H9 (cell line): ENCODE measurements at regions not wholly inside any gene's neighbourhood (a gene's known extent, or its start where the extent isn't known, plus 50 kb on each side); places are given as distances from the start of the nearest gene placed in this dataset.

Source experiments
- DNase-seq: peaks from one replicate; pipeline ENCODE4 v3.0.0-alpha.2; 2017
- H2AFZ ChIP-seq: one replicate; pipeline ENCODE4 v1.6.1; 2013; ENCODE audit warnings: mild to moderate bottlenecking, low read length, control low read depth, moderate library complexity
- H2AK5ac ChIP-seq: 2 replicates; pipeline ENCODE4 v1.6.1; 2013; ENCODE audit warnings: low read length, control low read depth, mixed read lengths; ENCODE audit not compliant: insufficient read length
- H2BK120ac ChIP-seq: one replicate; pipeline ENCODE4 v1.6.1; 2013; ENCODE audit warnings: low read depth, mild to moderate bottlenecking, low read length, control low read depth, inconsistent platforms; ENCODE audit not compliant: poor library complexity, severe bottlenecking
- H2BK12ac ChIP-seq: 2 replicates; pipeline ENCODE4 v1.6.1; 2013; ENCODE audit warnings: low read length, control low read depth, mixed read lengths, low read depth; ENCODE audit not compliant: insufficient read length
- H2BK15ac ChIP-seq: 2 replicates; pipeline ENCODE4 v1.6.1; 2013; ENCODE audit warnings: low read depth, low read length, control low read depth
- H2BK20ac ChIP-seq: one replicate; pipeline ENCODE4 v1.6.1; 2013; ENCODE audit warnings: low read depth, mild to moderate bottlenecking, low read length, control low read depth, inconsistent platforms; ENCODE audit not compliant: poor library complexity, severe bottlenecking
- H2BK5ac ChIP-seq: 2 replicates; pipeline ENCODE4 v1.6.1; 2013; ENCODE audit warnings: low read length, control low read depth, mixed read lengths; ENCODE audit not compliant: insufficient read length
- H3K14ac ChIP-seq: 2 replicates; pipeline ENCODE4 v1.6.1; 2013; ENCODE audit warnings: low read length, control low read depth; ENCODE audit not compliant: insufficient read depth
- H3K18ac ChIP-seq: 2 replicates; pipeline ENCODE4 v1.6.1; 2013; ENCODE audit warnings: low read depth, mild to moderate bottlenecking, mixed read lengths, low read length, control low read depth; ENCODE audit not compliant: insufficient read length
- H3K23ac ChIP-seq: 2 replicates; pipeline ENCODE4 v1.6.1; 2013; ENCODE audit warnings: low read length, control low read depth, mixed read lengths, low read depth; ENCODE audit not compliant: insufficient read length
- H3K23me2 ChIP-seq: 2 replicates; pipeline ENCODE4 v1.6.1; 2013; ENCODE audit warnings: low read depth, mild to moderate bottlenecking, mixed read lengths, low read length, control low read depth; ENCODE audit not compliant: insufficient read length, poor library complexity, severe bottlenecking
- H3K27ac ChIP-seq: 2 replicates; pipeline ENCODE4 v1.5.1; 2013; ENCODE audit warnings: low read length, control low read depth, mixed read lengths, low read depth; ENCODE audit not compliant: insufficient read length
- H3K27me3 ChIP-seq: 2 replicates; pipeline ENCODE4 v1.6.1; 2013; ENCODE audit warnings: low read length, control low read depth, inconsistent platforms; ENCODE audit not compliant: insufficient read depth
- H3K4ac ChIP-seq: 2 replicates; pipeline ENCODE4 v1.6.1; 2013; ENCODE audit warnings: low read depth, mild to moderate bottlenecking, control low read depth, inconsistent platforms, low read length, moderate library complexity
- H3K4me1 ChIP-seq: 2 replicates; pipeline ENCODE4 v1.6.1; 2013; ENCODE audit warnings: low read length, control low read depth, inconsistent platforms; ENCODE audit not compliant: insufficient read depth
- H3K4me2 ChIP-seq: 2 replicates; pipeline ENCODE4 v1.6.1; 2013; ENCODE audit warnings: low read length, control low read depth, mixed read lengths; ENCODE audit not compliant: insufficient read length, insufficient read depth
- H3K56ac ChIP-seq: 2 replicates; pipeline ENCODE4 v1.6.1; 2013; ENCODE audit warnings: low read depth, mild to moderate bottlenecking, mixed read lengths, low read length, control low read depth; ENCODE audit not compliant: insufficient read length
- H3K79me1 ChIP-seq: 2 replicates; pipeline ENCODE4 v1.6.1; 2013; ENCODE audit warnings: low read depth, mild to moderate bottlenecking, moderate library complexity, low read length, control low read depth, inconsistent platforms; ENCODE audit not compliant: insufficient read depth, poor library complexity, severe bottlenecking
- H3K79me2 ChIP-seq: 2 replicates; pipeline ENCODE4 v1.6.1; 2013; ENCODE audit warnings: low read length, control low read depth, inconsistent platforms; ENCODE audit not compliant: insufficient read depth
- H3K9ac ChIP-seq: 2 replicates; pipeline ENCODE4 v1.6.1; 2013; ENCODE audit warnings: low read length, control low read depth, mixed read lengths; ENCODE audit not compliant: insufficient read length; ENCODE audit errors: extremely low read depth
- H3K9me3 ChIP-seq: one replicate; pipeline ENCODE4 v1.6.1; 2013; ENCODE audit warnings: low read depth, low read length, inconsistent platforms; ENCODE audit not compliant: control insufficient read depth
- H3T11ph ChIP-seq: one replicate; pipeline ENCODE4 v1.6.1; 2013; ENCODE audit warnings: mild to moderate bottlenecking, low read length, control low read depth, inconsistent platforms
- H4K20me1 ChIP-seq: one replicate; pipeline ENCODE4 v1.6.1; 2013; ENCODE audit not compliant: control insufficient read depth, insufficient read length, insufficient read depth
- H4K5ac ChIP-seq: 2 replicates; pipeline ENCODE4 v1.6.1; 2013; ENCODE audit warnings: low read depth, mild to moderate bottlenecking, mixed read lengths, low read length, control low read depth; ENCODE audit not compliant: insufficient read length
- H4K8ac ChIP-seq: replicated peaks from 2 replicates; pipeline ENCODE4 v1.6.1; 2013; ENCODE audit warnings: low read length, control low read depth, mixed read lengths, low read depth; ENCODE audit not compliant: insufficient read length
- H4K91ac ChIP-seq: 2 replicates; pipeline ENCODE4 v1.6.1; 2013; ENCODE audit warnings: low read depth, mild to moderate bottlenecking, moderate library complexity, mixed read lengths, low read length, control low read depth; ENCODE audit not compliant: insufficient read length
- H3K27ac Mint-ChIP-seq, 3 experiments: 2 replicates in 2 of 3; 3 replicates in 1 of 3; pipeline ENCODE4 v1.8.0; 2020 to 2021; ENCODE audit warnings: mixed read lengths in 3 of 3, mild to moderate bottlenecking in 1 of 3, moderate library complexity in 1 of 3
- H3K27me3 Mint-ChIP-seq: 2 replicates; pipeline ENCODE4 v1.8.0; 2021; ENCODE audit warnings: low read depth, mild to moderate bottlenecking, moderate library complexity, mixed read lengths
- H3K36me3 Mint-ChIP-seq, 3 experiments: 2 replicates in 2 of 3; 3 replicates in 1 of 3; pipeline ENCODE4 v1.8.0; 2020 to 2021; ENCODE audit warnings: low read depth in 3 of 3, mixed read lengths in 3 of 3; ENCODE audit not compliant: insufficient read depth in 1 of 3
- H3K4me1 Mint-ChIP-seq, 2 experiments: 2 replicates each; pipeline ENCODE4 v1.8.0; 2020; ENCODE audit warnings: mixed read lengths in 2 of 2
- H3K4me3 Mint-ChIP-seq, 2 experiments: 2 replicates in 1 of 2; 3 replicates in 1 of 2; pipeline ENCODE4 v1.8.0; 2020 to 2021; ENCODE audit warnings: mild to moderate bottlenecking in 2 of 2, mixed read lengths in 2 of 2, moderate library complexity in 1 of 2
- H3K9me3 Mint-ChIP-seq, 2 experiments: 2 replicates in 1 of 2; 3 replicates in 1 of 2; pipeline ENCODE4 v1.8.0; 2020; ENCODE audit warnings: mild to moderate bottlenecking in 2 of 2, mixed read lengths in 2 of 2, moderate library complexity in 1 of 2
- WGBS: extraction: QIAGEN DNeasy Blood & Tissue Kit; methylation state at CpG from one replicate; pipeline ENCODE4 v1.1.7; 2013; ENCODE audit warnings: missing lambda C conversion rate, low lambda C conversion rate, mixed read lengths; ENCODE audit not compliant: insufficient read length; ENCODE audit errors: extremely low coverage; 5-methylcytosine and 5-hydroxymethylcytosine counted together
- TF ChIP-seq, protein P1 (sequence below): fragments of 200-600 bp; sonication (generic); conservative IDR thresholded peaks from 3 replicates; pipeline ENCODE4 v1.8.0; 2021; ENCODE audit warnings: antibody characterized with exemption, mild to moderate bottlenecking

DNA sequence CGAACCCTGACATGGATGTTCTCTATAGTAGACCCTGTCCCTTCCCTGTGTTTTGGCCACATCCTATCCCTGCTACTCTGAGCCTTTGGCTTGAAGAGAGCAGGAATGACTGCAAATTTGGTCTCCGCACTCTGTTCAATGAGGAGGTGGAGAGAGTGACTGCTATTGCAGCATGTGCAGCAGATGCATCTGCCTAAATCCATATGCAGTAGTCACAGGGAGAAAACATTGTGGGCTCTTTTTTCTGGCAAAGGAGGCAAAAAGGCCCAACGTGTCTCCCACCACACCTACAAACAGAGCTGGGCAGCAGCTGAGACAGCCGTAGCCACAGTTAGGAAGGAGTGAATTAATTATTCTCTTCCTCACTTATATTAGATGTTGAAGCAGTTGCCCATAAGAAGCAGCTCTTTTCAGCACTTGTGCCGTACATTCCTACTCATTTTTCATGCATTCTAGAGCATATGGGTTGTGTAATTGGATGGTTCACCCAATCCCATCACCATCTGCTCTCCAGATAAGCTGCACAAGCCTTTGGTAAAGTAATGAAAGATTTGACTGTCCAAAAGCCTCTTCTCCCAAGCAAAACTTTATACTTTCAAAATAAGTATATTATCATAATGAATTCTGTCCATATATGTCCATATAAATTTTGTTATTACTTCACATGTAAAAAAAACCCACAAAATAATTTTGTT lies 147.9 kb upstream of the FAM47A start:
- WGBS = no CpG with 5 or more reads among the region's 5 CpGs
- Histone ChIP-seq H4K91ac (no peak overlapping the region), H3K27me3 (no peaks in the 10 kb centered on the region), H2BK12ac (no peak overlapping the region), H3T11ph (no peak overlapping the region), H3K9me3 (no peaks in the 10 kb centered on the region), H3K4me2 (no peak overlapping the region), H2BK15ac (no peak overlapping the region), H3K4ac (no peak overlapping the region), H3K56ac (no peak overlapping the region), H3K23me2 (no peaks in the 10 kb centered on the region), H3K23ac (no peak overlapping the region), H3K18ac (no peak overlapping the region), H4K5ac (no peak overlapping the region), H2BK120ac (no peak overlapping the region), H2BK20ac (no peak overlapping the region), H3K79me1 (no peaks in the 10 kb centered on the region), H4K8ac (no peak overlapping the region), H3K79me2 (no peaks in the 10 kb centered on the region), H3K27ac (no peak overlapping the region), H4K20me1 (no peaks in the 10 kb centered on the region), H2AK5ac (no peak overlapping the region), H2BK5ac (no peak overlapping the region), H3K4me1 (no peaks in the 10 kb centered on the region), H3K14ac (no peak overlapping the region), H2AFZ (no peak overlapping the region), H3K9ac (no peak overlapping the region)
- Mint-ChIP-seq H3K27ac (no peak overlapping the region), H3K4me3 (no peak overlapping the region), H3K4me1 (peaks cover 5 to 10% of the 10 kb centered on the region in 2 experiments), H3K27me3 (no peaks in the 10 kb centered on the region; the same call in 1 of the 2 replicates), H3K36me3 (no peaks in the 10 kb centered on the region), H3K9me3 (peaks cover 1 to 35% of the 10 kb centered on the region in 2 experiments; a peak in 3 of 5 replicates)
- TF ChIP-seq, protein P1, sequence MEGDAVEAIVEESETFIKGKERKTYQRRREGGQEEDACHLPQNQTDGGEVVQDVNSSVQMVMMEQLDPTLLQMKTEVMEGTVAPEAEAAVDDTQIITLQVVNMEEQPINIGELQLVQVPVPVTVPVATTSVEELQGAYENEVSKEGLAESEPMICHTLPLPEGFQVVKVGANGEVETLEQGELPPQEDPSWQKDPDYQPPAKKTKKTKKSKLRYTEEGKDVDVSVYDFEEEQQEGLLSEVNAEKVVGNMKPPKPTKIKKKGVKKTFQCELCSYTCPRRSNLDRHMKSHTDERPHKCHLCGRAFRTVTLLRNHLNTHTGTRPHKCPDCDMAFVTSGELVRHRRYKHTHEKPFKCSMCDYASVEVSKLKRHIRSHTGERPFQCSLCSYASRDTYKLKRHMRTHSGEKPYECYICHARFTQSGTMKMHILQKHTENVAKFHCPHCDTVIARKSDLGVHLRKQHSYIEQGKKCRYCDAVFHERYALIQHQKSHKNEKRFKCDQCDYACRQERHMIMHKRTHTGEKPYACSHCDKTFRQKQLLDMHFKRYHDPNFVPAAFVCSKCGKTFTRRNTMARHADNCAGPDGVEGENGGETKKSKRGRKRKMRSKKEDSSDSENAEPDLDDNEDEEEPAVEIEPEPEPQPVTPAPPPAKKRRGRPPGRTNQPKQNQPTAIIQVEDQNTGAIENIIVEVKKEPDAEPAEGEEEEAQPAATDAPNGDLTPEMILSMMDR = no peak
- no peak for DNase-seq
